Left ventricle myocardium inferior (tissue), 1 donor: ENCODE measurements at regions not wholly inside any gene's neighbourhood (a gene's known extent, or its start where the extent isn't known, plus 50 kb on each side); places are given as distances from the start of the nearest gene placed in this dataset.

ENCODE experiments used
- DNase-seq: peaks from one replicate; pipeline ENCODE4 v3.0.0-alpha.2; 2020
- H3K27ac ChIP-seq: fragments of 200-600 bp; replicated peaks from 2 replicates; pipeline ENCODE4 v1.8.0; 2021
- H3K27me3 ChIP-seq: fragments of 200-600 bp; 2 replicates; pipeline ENCODE4 v1.8.0; 2021; ENCODE audit warnings: low read depth
- H3K36me3 ChIP-seq: fragments of 200-600 bp; 2 replicates; pipeline ENCODE4 v1.8.0; 2021
- H3K4me1 ChIP-seq: fragments of 200-600 bp; 2 replicates; pipeline ENCODE4 v1.8.0; 2021
- H3K4me3 ChIP-seq: fragments of 200-600 bp; 2 replicates; pipeline ENCODE4 v1.8.0; 2021; ENCODE audit warnings: mild to moderate bottlenecking, moderate library complexity
- H3K9me3 ChIP-seq: fragments of 200-600 bp; replicated peaks from 2 replicates; pipeline ENCODE4 v1.8.0; 2021
- CTCF ChIP-seq: fragments of 200-600 bp; IDR thresholded peaks from 2 replicates; pipeline ENCODE4 v1.8.0; 2021; ENCODE audit warnings: antibody characterized with exemption, mild to moderate bottlenecking, borderline replicate concordance
- intact Hi-C: fragments of 100-400 bp; cut with micrococcal nuclease; formaldehyde crosslinking; loops from one replicate; pipeline ENCODE4 v1.11.0; 2022
- donor health status: DM: no; HTN: yes; CAD: no; lungs with severe emphysema.

- DNase-seq = no peak
- Histone ChIP-seq H3K4me3 (no peak overlapping the region), H3K4me1 (no peaks in the 10 kb centered on the region), H3K27me3 (no peaks in the 10 kb centered on the region), H3K27ac (no peak overlapping the region), H3K36me3 (no peaks in the 10 kb centered on the region), H3K9me3 (no peaks in the 10 kb centered on the region)
- intact Hi-C loops = no loop called here
- TF ChIP-seq CTCF = no peak
Measured at GRCh38 chr2:103784261-103784660, 1022.4 kb downstream of the TMEM182 start.

DNA sequence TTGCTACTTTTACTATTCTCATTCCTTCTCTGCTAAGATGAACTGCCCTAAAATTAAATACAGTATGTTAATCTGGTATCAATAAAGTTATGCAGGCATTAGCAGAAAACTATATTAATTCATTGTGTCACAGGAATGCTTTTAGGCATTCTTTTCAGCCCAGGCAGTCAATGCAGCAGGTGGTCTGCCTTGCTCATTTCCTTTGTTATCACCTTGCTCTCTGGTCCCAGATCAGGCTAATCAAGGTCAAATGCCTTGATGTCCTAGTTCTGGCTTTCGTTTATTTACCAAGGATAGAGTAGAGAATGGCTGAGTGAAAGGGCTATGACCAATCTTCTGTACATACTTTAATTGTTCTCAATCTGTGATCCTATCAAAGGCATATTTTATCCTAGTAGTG, 1023.6 kb downstream of the TMEM182 start:
- Histone ChIP-seq H3K4me3 (no peak overlapping the region), H3K9me3 (no peaks in the 10 kb centered on the region), H3K36me3 (no peaks in the 10 kb centered on the region), H3K4me1 (no peaks in the 10 kb centered on the region), H3K27ac (no peak overlapping the region), H3K27me3 (no peaks in the 10 kb centered on the region)
- intact Hi-C loops = no loop called here
- TF ChIP-seq CTCF = no peak
- DNase-seq = no peak

- DNase-seq = no peak
- intact Hi-C loops = no loop called here
- TF ChIP-seq CTCF = no peak
- H3K4me1 ChIP-seq = no peaks in the 10 kb centered on the region
- H3K27me3 ChIP-seq = no peaks in the 10 kb centered on the region
- no peak overlapping the region for H3K4me3 ChIP-seq
- H3K9me3 ChIP-seq = no peaks in the 10 kb centered on the region
- no peaks in the 10 kb centered on the region for H3K36me3 ChIP-seq
- H3K27ac ChIP-seq = no peak overlapping the region
Measured at GRCh38 chr2:103785956-103786355, 1024.1 kb downstream of the TMEM182 start.

DNA sequence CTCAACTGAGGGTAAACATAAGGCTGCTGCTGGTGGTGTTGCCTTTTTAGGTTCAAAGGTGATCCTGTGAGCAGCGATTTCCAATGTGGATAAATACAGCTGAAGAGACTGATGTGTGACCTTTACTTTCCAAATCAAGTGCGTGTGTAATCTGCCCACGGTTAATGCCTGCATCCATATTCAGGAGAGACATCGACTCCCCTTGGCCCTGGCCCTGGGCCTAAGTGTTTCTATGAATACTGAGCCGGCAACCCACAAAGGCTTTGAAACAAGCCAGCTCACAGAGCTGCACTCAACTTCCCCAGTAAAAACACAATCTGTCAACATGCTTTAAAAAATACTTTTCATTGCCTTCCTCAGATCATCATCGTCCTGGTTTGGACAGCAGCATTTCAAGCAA, 1026.6 kb downstream of the TMEM182 start:
- no peaks in the 10 kb centered on the region for H3K36me3 ChIP-seq
- no peaks in the 10 kb centered on the region for H3K27me3 ChIP-seq
- H3K4me3 ChIP-seq = no peak overlapping the region
- no peak for TF ChIP-seq CTCF
- no peaks in the 10 kb centered on the region for H3K9me3 ChIP-seq
- H3K4me1 ChIP-seq = no peaks in the 10 kb centered on the region
- DNase-seq = no peak
- intact Hi-C loops = no loop called here
- H3K27ac ChIP-seq = no peak overlapping the region

GRCh38 chr2:103788951-103789350, 1027.1 kb downstream of the TMEM182 start:
- no peaks in the 10 kb centered on the region for H3K4me1 ChIP-seq
- no peak overlapping the region for H3K4me3 ChIP-seq
- TF ChIP-seq CTCF = no peak
- H3K36me3 ChIP-seq = no peaks in the 10 kb centered on the region
- no peak for DNase-seq
- intact Hi-C loops = no loop called here
- H3K27me3 ChIP-seq = no peaks in the 10 kb centered on the region
- no peaks in the 10 kb centered on the region for H3K9me3 ChIP-seq
- no peak overlapping the region for H3K27ac ChIP-seq

DNA sequence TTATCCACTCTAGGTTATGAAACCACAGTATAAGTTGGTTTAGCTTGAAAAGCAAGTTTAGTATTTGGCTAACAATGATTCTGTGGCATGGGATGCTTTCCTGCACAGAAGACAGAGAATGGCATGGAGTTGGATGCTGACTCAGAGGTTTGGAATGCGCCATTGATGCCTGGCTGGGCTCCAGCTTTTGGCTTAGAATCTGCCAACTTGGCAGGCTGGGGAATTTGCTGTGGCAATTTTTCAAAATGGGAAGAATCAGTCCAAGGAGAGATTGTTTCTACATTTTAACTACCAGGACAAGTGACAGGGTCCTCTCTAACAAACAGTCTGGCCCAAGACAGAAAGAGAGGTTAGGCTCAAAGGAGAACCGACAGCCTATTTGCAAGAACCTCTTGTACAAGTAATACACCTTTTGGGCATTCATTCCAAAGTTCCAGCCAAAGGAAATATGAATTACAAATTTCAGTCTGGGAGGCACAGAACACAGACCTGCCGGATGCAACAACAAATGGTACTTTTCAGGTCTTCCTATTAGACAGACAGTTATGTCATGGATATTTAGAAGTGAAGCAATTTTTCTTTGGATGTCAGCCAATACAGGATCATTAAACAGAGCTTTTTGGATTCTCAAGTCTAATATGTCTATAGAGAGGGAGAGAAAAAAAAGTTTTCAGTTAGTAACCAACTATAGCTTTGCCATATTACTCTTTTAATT, 1027.7 kb downstream of the TMEM182 start:
- intact Hi-C loops = no loop called here
- Histone ChIP-seq H3K36me3 (no peaks in the 10 kb centered on the region), H3K9me3 (no peaks in the 10 kb centered on the region), H3K27ac (no peak overlapping the region), H3K4me3 (no peak overlapping the region), H3K4me1 (no peaks in the 10 kb centered on the region), H3K27me3 (no peaks in the 10 kb centered on the region)
- peak; percentile 14 for DNase-seq
- TF ChIP-seq CTCF = no peak
